ENCODE measurements at regions not wholly inside any gene's neighbourhood (a gene's known extent, or its start where the extent isn't known, plus 50 kb on each side); places are given as distances from the start of the nearest gene placed in this dataset.
"Not testable (repeated sequence)": the region's sequence is repeated elsewhere in the genome, so short reads cannot be mapped to it uniquely, and the experiment has no call there.

GRCh38 chr10:87436104-87436503 lies 68.6 kb upstream of the MINPP1 start:
- TF ChIP-seq POLR2A (IDR thresholded peaks at IDR 0.05; ENCODE audit: low read length); GATA1 (IDR thresholded peaks at IDR 0.05; ENCODE audit: low read depth, low read length): not testable (repeated sequence)

Measured in erythroblast (primary cell).